ENCODE measurements at regions not wholly inside any gene's neighbourhood (a gene's known extent, or its start where the extent isn't known, plus 50 kb on each side); places are given as distances from the start of the nearest gene placed in this dataset.
"Not testable (repeated sequence)": the region's sequence is repeated elsewhere in the genome, so short reads cannot be mapped to it uniquely, and the experiment has no call there.

DNA sequence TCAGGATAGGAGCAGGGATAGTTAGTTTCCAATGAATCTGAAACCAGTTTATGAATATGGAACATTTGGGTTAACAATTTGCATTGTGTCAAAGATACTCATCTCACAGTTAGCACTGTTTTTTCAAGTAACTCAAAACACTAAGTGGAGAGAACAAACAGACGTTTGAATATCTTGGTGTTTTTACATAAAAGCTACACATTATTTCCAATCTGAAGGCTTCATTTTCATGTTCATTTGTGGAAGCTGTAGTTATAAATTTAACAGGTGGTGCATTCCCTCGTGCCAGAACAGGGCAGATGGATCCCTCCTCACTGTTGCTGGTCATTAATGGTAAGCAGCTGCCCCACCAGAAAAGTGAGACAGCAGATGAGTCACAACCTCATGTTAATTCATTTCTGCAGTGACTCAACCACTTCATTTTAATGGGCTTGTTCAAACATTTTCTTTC lies 286.9 kb downstream of the TMX3 start:
- DNase-seq = no peak

DNA sequence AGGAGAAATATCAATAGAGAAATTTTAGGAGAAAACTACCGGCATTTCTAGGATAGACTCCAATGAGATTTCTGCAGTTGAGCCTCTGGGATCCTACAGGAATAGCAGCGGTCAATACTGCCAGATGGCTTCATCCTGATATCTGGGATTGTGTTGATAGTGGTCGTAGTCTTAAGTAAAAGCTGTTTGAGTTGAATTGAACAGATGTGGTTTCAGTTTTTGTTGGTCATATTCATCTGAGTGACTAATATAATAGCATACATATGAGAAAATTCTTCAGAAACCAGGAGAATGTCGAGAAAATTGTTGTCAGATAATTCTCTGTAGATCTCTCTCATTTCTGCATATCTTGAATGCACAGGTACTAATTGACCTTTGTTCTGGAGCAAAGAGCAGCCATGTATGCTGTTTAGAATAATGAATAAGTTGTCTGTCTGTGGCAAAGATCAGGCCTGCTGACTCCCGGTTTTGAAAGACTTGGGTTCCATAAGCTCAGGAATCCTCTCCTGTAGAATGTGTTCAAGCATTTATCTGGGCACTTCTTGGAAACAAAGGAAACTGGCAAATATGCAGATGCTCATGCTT lies 288.1 kb downstream of the TMX3 start:
- no peak for DNase-seq

GRCh38 chr18:68418881-68419280 lies 296.0 kb downstream of the TMX3 start:
- DNase-seq = no peak

- DNase-seq = no peak
These were observed 296.6 kb downstream of the TMX3 start for GRCh38 chr18:68418226-68418868.

DNA sequence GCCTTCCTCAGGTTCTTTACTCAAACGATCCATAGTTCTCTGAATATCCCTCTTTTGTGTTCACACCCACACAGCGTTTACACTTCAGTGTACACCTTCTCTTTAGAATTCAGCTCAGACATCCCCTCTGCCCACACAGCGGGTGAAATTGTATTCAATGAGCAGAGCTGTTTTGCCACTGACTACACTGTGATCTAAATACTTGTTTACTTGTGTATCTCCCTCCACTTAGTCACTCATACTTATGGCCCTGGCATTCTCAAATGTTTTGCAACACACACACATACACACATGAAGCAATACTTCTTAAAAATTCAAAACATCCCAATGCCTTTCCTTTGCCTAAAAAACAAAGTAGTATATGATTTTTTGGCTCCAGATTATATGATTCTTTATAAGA lies 297.1 kb downstream of the TMX3 start:
- DNase-seq = no peak

GRCh38 chr18:68417166-68417799 lies 297.6 kb downstream of the TMX3 start:
- DNase-seq = no peak

- no peak for DNase-seq
These were observed 300.5 kb downstream of the TMX3 start for GRCh38 chr18:68414407-68414806.

DNA sequence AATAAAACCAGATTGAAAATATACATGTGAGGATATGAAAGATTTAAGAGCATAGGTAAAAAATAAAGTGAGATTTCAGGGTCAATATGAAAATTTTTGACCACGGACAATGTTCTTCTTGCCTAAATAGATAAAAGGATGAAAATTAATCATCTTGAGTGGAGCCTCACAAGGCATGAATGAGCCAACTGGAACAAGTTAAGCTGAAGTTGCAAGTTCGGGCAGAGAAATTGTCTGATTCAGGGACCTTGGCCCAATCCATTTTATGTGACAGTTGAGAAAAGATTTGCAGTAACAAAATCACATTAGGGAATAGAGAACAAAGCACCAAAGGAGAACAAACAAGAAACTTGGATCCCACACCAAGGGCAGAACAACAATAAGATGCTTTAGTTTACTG lies 305.3 kb downstream of the TMX3 start:
- DNase-seq = no peak

DNA sequence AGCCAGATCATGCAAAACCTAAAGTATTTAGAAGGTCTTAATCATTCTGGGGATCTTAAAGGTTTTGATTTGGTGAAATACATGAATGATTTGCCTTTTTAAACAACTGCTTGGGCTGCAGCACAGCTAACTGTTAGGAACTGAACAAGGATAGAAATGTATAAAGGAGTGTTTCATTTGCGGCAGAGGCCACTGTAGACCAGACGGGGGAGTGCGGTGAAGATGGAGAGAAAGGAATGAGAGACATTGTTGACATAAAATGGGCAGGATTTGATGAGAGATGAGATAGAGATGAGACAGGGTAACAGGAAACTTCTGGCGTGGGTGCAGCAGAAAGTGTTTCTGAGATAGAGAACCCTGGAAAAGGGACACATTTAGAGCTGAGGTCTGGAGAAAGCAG lies 308.1 kb downstream of the TMX3 start:
- DNase-seq = no peak

- DNase-seq = no peak
These were observed 312.1 kb downstream of the TMX3 start for GRCh38 chr18:68402784-68403183.

- no peak for DNase-seq
These were observed 314.0 kb downstream of the TMX3 start for GRCh38 chr18:68400889-68401288.

DNA sequence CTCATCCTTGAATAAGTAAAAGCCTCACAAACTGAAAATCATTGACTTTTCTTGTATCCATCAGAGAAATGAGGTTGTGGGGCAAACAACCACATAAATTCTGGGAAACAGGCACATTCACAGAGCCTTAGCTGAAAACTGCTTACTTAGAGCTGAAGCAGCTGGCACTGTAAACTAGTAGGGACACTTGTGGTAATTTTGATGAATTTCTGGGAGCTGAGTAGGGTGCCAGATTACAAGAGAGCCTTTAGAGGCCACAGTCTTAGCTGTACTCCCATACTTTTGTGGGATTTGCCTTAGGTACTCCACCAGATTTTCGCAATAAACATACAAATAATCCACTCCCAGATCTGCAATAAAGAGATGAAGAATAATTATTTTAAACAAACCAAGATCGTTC lies 315.2 kb downstream of the TMX3 start:
- no peak for DNase-seq

DNA sequence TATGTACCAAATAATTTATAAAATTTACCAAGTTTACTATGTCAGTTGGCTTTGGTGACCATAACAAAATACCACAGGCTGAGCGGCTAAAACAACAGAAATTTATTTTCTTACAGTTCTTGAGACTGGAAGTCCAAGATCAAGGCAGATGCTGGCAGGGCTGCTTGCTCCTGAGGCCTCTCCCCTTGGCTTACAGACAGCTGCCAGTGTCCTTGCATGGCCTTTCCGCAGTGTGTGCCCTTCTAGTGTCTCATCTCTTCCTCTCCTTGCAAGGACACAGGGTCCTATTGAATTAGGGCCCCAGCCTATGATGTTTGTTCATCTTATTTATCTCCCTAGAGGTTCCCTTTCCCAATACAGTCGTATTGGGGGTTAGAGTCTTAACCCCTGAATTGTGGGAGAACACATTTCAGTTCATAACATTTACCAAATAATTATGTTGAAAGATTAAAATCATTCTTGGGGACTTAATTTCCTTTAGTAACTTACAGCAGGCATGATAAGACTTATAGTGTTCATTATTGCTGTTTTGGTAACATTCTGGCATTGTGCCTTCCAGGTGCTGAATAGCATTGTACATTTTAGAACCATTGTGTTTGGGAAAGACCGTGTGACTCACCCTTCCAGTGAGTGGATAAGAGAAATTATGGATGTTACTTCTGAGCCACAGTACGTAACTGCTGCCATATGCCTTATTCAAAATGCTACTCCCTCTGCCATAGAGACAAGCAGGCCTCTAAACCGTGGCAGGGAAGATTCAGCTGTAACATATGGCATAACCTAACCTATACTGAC lies 317.5 kb downstream of the TMX3 start:
- DNase-seq = no peak

GRCh38 chr18:68394705-68395104 lies 320.2 kb downstream of the TMX3 start:
- no peak for DNase-seq

GRCh38 chr18:68391801-68392200 lies 323.1 kb downstream of the TMX3 start:
- no peak for DNase-seq

GRCh38 chr18:68387246-68387645 lies 327.7 kb downstream of the TMX3 start:
- DNase-seq = no peak

DNA sequence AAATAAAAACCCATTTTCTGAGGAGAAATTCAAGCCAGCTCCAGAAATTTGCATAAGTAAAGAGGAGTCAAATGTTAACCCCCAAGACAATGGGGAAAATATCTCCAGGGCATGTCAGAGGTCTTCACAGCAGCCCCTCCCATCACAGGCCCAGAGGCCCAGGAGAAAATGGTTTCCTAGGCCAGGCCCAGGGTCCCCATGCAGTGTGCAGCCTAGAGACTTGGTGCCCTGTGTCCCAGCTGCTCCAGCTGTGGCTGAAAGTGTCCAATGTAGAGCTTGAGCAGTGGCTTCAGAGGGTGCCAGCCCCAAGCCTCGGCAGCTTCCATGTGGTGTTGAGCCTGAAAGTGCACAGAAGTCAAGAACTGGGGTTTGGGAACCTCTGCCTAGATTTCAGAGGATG lies 330.9 kb downstream of the TMX3 start:
- not testable (repeated sequence) for DNase-seq

DNA sequence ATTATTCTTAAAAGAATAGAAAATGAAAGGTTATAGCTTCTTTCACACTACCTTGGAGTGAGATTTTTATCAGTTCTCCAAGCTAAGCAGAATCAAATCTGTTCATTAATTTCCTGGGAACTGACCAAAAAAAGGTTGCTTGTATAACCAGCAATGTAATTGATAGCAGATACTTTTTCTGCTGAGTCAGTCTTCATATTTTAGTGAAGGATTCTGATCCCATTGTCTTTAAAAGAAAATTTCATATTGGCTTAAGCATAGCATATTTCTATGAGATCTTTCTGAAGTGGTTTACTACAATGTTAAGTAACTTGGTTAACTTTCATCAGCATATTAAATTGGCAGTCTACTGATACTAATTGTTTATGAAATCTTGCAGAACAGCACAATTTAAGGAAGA lies 338.0 kb downstream of the TMX3 start:
- no peak for DNase-seq

GRCh38 chr18:68362907-68363306 lies 352.0 kb downstream of the TMX3 start:
- DNase-seq = no peak

- no peak for DNase-seq
These were observed 359.3 kb downstream of the TMX3 start for GRCh38 chr18:68355637-68356036.

DNA sequence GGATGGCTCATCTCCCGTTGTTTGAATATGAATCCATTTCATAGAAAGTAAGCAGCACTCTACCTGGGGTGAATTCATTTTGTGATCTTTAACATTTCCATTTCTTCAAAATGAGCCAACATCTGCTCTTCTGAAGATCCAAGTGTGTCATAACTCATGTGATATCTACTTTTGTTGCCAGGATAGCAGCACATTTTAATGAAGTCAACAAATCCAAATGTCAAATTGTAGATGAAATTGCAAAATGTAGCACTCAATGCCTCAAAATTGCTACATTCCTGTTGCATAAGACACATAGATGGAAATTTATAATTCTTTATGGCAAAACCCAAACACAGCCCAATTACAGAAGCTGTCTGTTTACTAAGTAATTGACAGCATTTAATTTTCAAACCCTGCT lies 360.7 kb downstream of the TMX3 start:
- DNase-seq = no peak

GRCh38 chr18:68342039-68342659 lies 372.8 kb downstream of the TMX3 start:
- no peak for DNase-seq

DNA sequence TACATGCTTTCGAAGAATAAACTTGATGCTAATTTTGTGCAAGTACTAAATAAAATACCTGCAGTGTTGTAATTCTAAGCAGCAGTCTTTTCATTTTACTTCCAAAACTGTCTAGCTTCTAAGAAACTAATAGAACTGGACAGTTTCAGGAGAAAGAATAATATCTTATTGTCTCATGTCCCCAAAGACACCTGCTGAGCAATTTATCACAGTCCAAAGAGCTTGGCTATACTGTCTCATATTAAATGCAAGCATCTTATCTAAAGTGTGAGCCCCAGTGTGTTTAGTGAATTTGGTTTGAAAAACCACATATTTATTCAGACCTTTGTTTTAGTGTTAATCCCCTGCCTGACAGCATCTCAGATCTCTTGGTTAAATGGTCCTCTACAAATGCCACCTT lies 374.3 kb downstream of the TMX3 start:
- DNase-seq = no peak
